ENCODE measurements at regions not wholly inside any gene's neighbourhood (a gene's known extent, or its start where the extent isn't known, plus 50 kb on each side); places are given as distances from the start of the nearest gene placed in this dataset.

DNA sequence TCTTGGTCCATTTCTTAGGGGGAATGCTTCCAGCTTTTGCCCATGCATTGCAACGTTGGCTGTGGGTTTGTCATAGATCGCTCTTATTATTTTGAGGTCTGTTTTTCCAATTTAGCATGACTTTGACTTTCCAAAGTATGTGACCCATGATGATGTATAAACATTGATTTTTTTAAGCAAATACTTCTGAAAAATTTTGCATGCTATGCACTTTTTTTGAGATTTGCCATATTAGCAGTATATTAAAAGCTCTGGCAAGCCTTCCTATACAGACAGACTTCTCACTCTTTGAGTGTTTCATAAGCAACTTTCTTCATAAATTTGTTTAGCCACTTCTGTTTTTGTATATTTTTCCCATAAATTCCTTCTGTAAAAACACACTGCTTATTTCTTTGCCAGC lies 746.4 kb upstream of the LCORL start:
- H3K4me3 ChIP-seq, result no peak overlapping the region
- H2AFZ ChIP-seq, result no peak overlapping the region
- no peaks in the 10 kb centered on the region for H3K9me3 ChIP-seq (ENCODE audit: insufficient read depth, low read depth)
- intact Hi-C loops (cut with micrococcal nuclease; ENCODE audit: unreplicated experiment), result no loop called here
- H3K27me3 ChIP-seq (ENCODE audit: insufficient read depth, low read depth), result no peaks in the 10 kb centered on the region
- no peaks in the 10 kb centered on the region for H3K36me3 ChIP-seq (ENCODE audit: low read depth)
- ChIA-PET CTCF (no interaction called here), POLR2A (ENCODE audit: unreplicated experiment) (no interaction called here)
- TF ChIP-seq, protein P1, sequence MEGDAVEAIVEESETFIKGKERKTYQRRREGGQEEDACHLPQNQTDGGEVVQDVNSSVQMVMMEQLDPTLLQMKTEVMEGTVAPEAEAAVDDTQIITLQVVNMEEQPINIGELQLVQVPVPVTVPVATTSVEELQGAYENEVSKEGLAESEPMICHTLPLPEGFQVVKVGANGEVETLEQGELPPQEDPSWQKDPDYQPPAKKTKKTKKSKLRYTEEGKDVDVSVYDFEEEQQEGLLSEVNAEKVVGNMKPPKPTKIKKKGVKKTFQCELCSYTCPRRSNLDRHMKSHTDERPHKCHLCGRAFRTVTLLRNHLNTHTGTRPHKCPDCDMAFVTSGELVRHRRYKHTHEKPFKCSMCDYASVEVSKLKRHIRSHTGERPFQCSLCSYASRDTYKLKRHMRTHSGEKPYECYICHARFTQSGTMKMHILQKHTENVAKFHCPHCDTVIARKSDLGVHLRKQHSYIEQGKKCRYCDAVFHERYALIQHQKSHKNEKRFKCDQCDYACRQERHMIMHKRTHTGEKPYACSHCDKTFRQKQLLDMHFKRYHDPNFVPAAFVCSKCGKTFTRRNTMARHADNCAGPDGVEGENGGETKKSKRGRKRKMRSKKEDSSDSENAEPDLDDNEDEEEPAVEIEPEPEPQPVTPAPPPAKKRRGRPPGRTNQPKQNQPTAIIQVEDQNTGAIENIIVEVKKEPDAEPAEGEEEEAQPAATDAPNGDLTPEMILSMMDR (conservative IDR thresholded peaks at IDR 0.05), result no peak
- BruUV-seq (replicated peaks), result no TSS peak
- H3F3A ChIP-seq (ENCODE audit: insufficient read depth, low read depth), result no peaks in the 10 kb centered on the region
- no peaks in the 10 kb centered on the region for H3K4me1 ChIP-seq (replicated peaks; ENCODE audit: insufficient read depth)
- H3K4me2 ChIP-seq, result no peak overlapping the region
- H3K9me2 ChIP-seq (ENCODE audit: insufficient read depth), result no peaks in the 10 kb centered on the region
- H4K20me1 ChIP-seq (ENCODE audit: insufficient read depth), result no peaks in the 10 kb centered on the region
- no peaks in the 10 kb centered on the region for H3K79me2 ChIP-seq (ENCODE audit: low read depth)
- no peak for DNase-seq
- H3K27ac ChIP-seq, result no peak overlapping the region

DNA sequence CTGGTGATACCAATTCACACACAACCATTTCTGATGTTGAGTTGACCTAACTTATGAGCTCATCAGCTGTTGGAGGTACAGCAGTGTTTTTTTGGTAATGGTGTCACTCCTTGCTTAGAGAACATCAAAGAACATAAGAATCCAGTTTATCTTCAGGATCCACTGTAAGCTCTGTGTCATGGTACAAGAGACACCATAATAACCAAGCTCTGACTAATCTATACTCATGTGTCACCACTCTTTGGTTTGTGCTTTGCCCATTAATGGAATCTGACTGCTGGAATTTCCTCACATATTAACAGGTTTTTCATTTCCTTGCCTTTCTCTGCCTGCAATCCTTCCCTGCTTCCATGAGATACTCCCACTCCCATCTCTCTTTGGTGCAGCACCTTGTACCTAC lies 735.1 kb upstream of the LCORL start:
- intact Hi-C loops (cut with micrococcal nuclease; ENCODE audit: unreplicated experiment), result no loop called here
- Histone ChIP-seq H3F3A (ENCODE audit: insufficient read depth, low read depth) (no peaks in the 10 kb centered on the region), H3K4me1 (replicated peaks; ENCODE audit: insufficient read depth) (no peaks in the 10 kb centered on the region), H3K27ac (no peak overlapping the region), H3K79me2 (ENCODE audit: low read depth) (no peaks in the 10 kb centered on the region), H3K4me3 (no peak overlapping the region), H3K36me3 (ENCODE audit: low read depth) (no peaks in the 10 kb centered on the region), H3K4me2 (no peak overlapping the region), H3K27me3 (ENCODE audit: insufficient read depth, low read depth) (no peaks in the 10 kb centered on the region), H3K9me3 (ENCODE audit: insufficient read depth, low read depth) (no peaks in the 10 kb centered on the region), H3K9me2 (ENCODE audit: insufficient read depth) (no peaks in the 10 kb centered on the region), H4K20me1 (ENCODE audit: insufficient read depth) (no peaks in the 10 kb centered on the region), H2AFZ (no peak overlapping the region)
- CTCF ChIA-PET, result no interaction called here
- TF ChIP-seq EZH2 (IDR thresholded peaks at IDR 0.05; ENCODE audit: low read depth), result no peak
- TF ChIP-seq, protein P1 (conservative IDR thresholded peaks at IDR 0.05), result no peak
- POLR2A ChIA-PET (ENCODE audit: unreplicated experiment), result no interaction called here
- DNase-seq, result no peak
- BruUV-seq (replicated peaks), result no TSS peak

DNA sequence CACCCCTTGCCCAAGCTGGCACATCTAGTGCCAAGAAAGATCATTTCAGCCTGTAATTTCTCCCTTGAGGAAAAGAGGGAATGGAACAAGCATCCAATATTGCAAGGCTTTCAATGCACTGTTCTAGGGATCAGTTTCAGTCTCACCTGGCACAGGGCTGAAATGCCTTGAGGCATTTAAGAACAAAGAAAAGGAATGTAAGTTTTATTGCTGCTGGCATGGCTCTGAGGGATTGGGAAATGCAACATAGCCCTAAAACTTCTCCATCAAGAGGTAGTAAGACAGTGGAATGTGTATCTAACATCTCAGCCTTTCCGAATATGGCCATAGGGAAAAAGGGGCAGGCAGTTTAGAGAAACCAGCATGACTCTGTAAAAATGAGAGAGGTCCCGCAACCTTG lies 732.6 kb upstream of the LCORL start:
- ChIA-PET POLR2A (ENCODE audit: unreplicated experiment) (no interaction called here), CTCF (no interaction called here)
- TF ChIP-seq, protein P1 (conservative IDR thresholded peaks at IDR 0.05), result no peak
- TF ChIP-seq EZH2 (IDR thresholded peaks at IDR 0.05; ENCODE audit: low read depth), result no peak
- no peak overlapping the region for H3K4me2 ChIP-seq
- H3K79me2 ChIP-seq (ENCODE audit: low read depth), result no peaks in the 10 kb centered on the region
- H4K20me1 ChIP-seq (ENCODE audit: insufficient read depth), result no peaks in the 10 kb centered on the region
- no peak overlapping the region for H3K4me3 ChIP-seq
- intact Hi-C loops (cut with micrococcal nuclease; ENCODE audit: unreplicated experiment), result no loop called here
- no peak overlapping the region for H2AFZ ChIP-seq
- no peaks in the 10 kb centered on the region for H3F3A ChIP-seq (ENCODE audit: insufficient read depth, low read depth)
- no peaks in the 10 kb centered on the region for H3K9me3 ChIP-seq (ENCODE audit: insufficient read depth, low read depth)
- peak in 1 of 2 experiments; percentile 0 for DNase-seq
- H3K9me2 ChIP-seq (ENCODE audit: insufficient read depth), result no peaks in the 10 kb centered on the region
- H3K4me1 ChIP-seq (replicated peaks; ENCODE audit: insufficient read depth), result no peaks in the 10 kb centered on the region
- H3K27ac ChIP-seq, result no peak overlapping the region
- H3K36me3 ChIP-seq (ENCODE audit: low read depth), result no peaks in the 10 kb centered on the region
- H3K27me3 ChIP-seq (ENCODE audit: insufficient read depth, low read depth), result no peaks in the 10 kb centered on the region
- BruUV-seq (replicated peaks), result no TSS peak

All from PC-9 (cell line).